ENCODE measurements at regions not wholly inside any gene's neighbourhood (a gene's known extent, or its start where the extent isn't known, plus 50 kb on each side); places are given as distances from the start of the nearest gene placed in this dataset.

DNA sequence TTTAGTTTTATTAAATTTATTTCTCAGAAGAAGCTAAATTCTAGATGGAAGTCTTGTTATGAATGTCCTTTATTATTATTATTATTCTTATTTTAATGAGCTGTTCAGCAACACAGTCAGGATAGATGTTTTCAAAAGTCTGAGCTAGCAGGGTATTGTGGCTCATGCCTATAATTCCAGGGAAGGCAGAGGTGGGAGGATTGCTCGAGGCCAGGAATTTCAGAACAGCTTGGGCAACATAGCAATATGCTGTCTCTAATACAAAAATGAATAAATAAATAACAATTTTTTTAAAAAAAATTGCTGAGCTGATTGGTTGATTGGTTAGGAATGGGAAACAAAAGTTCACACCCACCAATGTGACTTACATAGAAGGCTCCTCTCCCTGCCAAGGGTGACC, 274.1 kb upstream of the CYRIA start:
- no peak for TF ChIP-seq EZH2 (IDR thresholded peaks at IDR 0.05; ENCODE audit: borderline replicate concordance, insufficient read depth, low read depth, low read length, poor library complexity, severe bottlenecking)
- TF ChIP-seq, protein P1, sequence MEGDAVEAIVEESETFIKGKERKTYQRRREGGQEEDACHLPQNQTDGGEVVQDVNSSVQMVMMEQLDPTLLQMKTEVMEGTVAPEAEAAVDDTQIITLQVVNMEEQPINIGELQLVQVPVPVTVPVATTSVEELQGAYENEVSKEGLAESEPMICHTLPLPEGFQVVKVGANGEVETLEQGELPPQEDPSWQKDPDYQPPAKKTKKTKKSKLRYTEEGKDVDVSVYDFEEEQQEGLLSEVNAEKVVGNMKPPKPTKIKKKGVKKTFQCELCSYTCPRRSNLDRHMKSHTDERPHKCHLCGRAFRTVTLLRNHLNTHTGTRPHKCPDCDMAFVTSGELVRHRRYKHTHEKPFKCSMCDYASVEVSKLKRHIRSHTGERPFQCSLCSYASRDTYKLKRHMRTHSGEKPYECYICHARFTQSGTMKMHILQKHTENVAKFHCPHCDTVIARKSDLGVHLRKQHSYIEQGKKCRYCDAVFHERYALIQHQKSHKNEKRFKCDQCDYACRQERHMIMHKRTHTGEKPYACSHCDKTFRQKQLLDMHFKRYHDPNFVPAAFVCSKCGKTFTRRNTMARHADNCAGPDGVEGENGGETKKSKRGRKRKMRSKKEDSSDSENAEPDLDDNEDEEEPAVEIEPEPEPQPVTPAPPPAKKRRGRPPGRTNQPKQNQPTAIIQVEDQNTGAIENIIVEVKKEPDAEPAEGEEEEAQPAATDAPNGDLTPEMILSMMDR (IDR thresholded peaks at IDR 0.05) = no peak
- intact Hi-C loops (cut with micrococcal nuclease) = no loop called here
- POLR2A ChIA-PET = no interaction called here

DNA sequence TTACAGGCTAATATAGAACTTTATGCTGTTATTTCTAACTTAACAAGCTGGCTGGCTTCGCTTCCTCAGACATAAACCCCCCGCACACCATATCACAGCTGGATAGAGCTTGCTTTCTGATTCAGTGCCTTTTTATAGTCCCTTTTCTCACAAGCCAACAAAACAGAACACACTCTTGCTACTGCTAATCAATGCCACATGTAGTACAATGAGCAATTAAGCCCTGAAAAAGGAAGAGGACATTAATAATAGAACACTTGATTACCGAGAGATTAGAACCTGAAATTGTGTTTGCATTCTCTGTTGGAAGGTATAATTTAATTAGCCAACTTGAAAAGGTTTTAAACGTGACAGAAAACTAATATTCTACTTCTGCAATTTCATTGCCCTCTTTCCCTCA, 267.7 kb upstream of the CYRIA start:
- intact Hi-C loops (cut with micrococcal nuclease) = no loop called here
- CTCF ChIA-PET = no interaction called here
- no CpG with 5 or more reads among the region's 4 CpGs for WGBS (ENCODE audit: insufficient coverage)

More for the DNA sequence above, 274.1 kb upstream of the CYRIA start:
- Histone ChIP-seq H3K4me3 (ENCODE audit: control extremely low read depth in 1 of 5, extremely low read depth in 1 of 5, insufficient read depth in 1 of 5, low read depth in 2 of 5, low read length in 4 of 5) (no peak overlapping the region), H3K27ac (ENCODE audit: low read length in 2 of 2) (no peak overlapping the region), H3K9me3 (ENCODE audit: control extremely low read depth in 1 of 3, control insufficient read depth in 2 of 3, insufficient read depth in 1 of 3, low read length in 2 of 3) (no peaks in the 10 kb centered on the region), H3K4me1 (ENCODE audit: control insufficient read depth in 2 of 2, insufficient read depth in 2 of 2, low read length in 2 of 2) (no peaks in the 10 kb centered on the region), H3K27me3 (replicated peaks in 1 of 4; ENCODE audit: control extremely low read depth in 1 of 4, control insufficient read depth in 3 of 4, insufficient read depth in 4 of 4, low read length in 3 of 4) (no peaks in the 10 kb centered on the region), H4K20me1 (ENCODE audit: control insufficient read depth, insufficient read depth, low read length, poor library complexity, severe bottlenecking) (no peaks in the 10 kb centered on the region), H3K9ac (ENCODE audit: low read length) (no peak overlapping the region), H3K4me2 (replicated peaks; ENCODE audit: low read depth, low read length, poor library complexity, severe bottlenecking) (no peak overlapping the region), H3K79me2 (ENCODE audit: control insufficient read depth, insufficient read depth, low read length) (no peaks in the 10 kb centered on the region), H2AFZ (ENCODE audit: insufficient read depth, low read depth, low read length, poor library complexity, severe bottlenecking) (no peak overlapping the region), H3K36me3 (replicated peaks in 1 of 2; ENCODE audit: control extremely low read depth in 1 of 2, control insufficient read depth in 1 of 2, extremely low read depth in 1 of 2, insufficient read depth in 2 of 2, low read length in 1 of 2) (no peaks in the 10 kb centered on the region)
- CTCF ChIA-PET = no interaction called here
- no CpG with 5 or more reads among the region's 1 CpG for WGBS (ENCODE audit: insufficient coverage)
- no peak overlapping the region for H3K4me3 Mint-ChIP-seq
- H3K27ac Mint-ChIP-seq = no peak overlapping the region
- H3K27me3 Mint-ChIP-seq = peaks cover 2% of the 10 kb centered on the region
- no peak for DNase-seq
- ATAC-seq (ENCODE audit: low read depth) = no peak
- peaks cover 3% of the 10 kb centered on the region for H3K4me1 Mint-ChIP-seq
- H3K9me3 Mint-ChIP-seq (ENCODE audit: insufficient read depth) = peaks cover 4% of the 10 kb centered on the region

More for the DNA sequence above, 267.7 kb upstream of the CYRIA start:
- H3K4me1 ChIP-seq (ENCODE audit: control insufficient read depth in 2 of 2, insufficient read depth in 2 of 2, low read length in 2 of 2) = no peaks in the 10 kb centered on the region
- no peak overlapping the region for H3K9ac ChIP-seq (ENCODE audit: low read length)
- TF ChIP-seq, protein P1 (IDR thresholded peaks at IDR 0.05) = no peak
- TF ChIP-seq EZH2 (IDR thresholded peaks at IDR 0.05; ENCODE audit: borderline replicate concordance, insufficient read depth, low read depth, low read length, poor library complexity, severe bottlenecking) = no peak
- no peaks in the 10 kb centered on the region for H3K79me2 ChIP-seq (ENCODE audit: control insufficient read depth, insufficient read depth, low read length)
- H3K27ac Mint-ChIP-seq = no peak overlapping the region
- no peak overlapping the region for H3K4me2 ChIP-seq (replicated peaks; ENCODE audit: low read depth, low read length, poor library complexity, severe bottlenecking)
- H3K36me3 ChIP-seq (replicated peaks in 1 of 2; ENCODE audit: control extremely low read depth in 1 of 2, control insufficient read depth in 1 of 2, extremely low read depth in 1 of 2, insufficient read depth in 2 of 2, low read length in 1 of 2) = no peaks in the 10 kb centered on the region
- no peaks in the 10 kb centered on the region for H3K9me3 Mint-ChIP-seq (ENCODE audit: insufficient read depth)
- no peaks in the 10 kb centered on the region for H4K20me1 ChIP-seq (ENCODE audit: control insufficient read depth, insufficient read depth, low read length, poor library complexity, severe bottlenecking)
- DNase-seq (no peak), ATAC-seq (ENCODE audit: low read depth) (no peak)
- H3K27me3 ChIP-seq (replicated peaks in 1 of 4; ENCODE audit: control extremely low read depth in 1 of 4, control insufficient read depth in 3 of 4, insufficient read depth in 4 of 4, low read length in 3 of 4) = no peaks in the 10 kb centered on the region
- POLR2A ChIA-PET = no interaction called here
- H3K4me3 ChIP-seq (ENCODE audit: control extremely low read depth in 1 of 5, extremely low read depth in 1 of 5, insufficient read depth in 1 of 5, low read depth in 2 of 5, low read length in 4 of 5) = no peak overlapping the region
- H3K27ac ChIP-seq (ENCODE audit: low read length in 2 of 2) = no peak overlapping the region
- H3K4me3 Mint-ChIP-seq = no peak overlapping the region
- peaks cover 6% of the 10 kb centered on the region for H3K27me3 Mint-ChIP-seq
- no peaks in the 10 kb centered on the region for H3K4me1 Mint-ChIP-seq
- no peak overlapping the region for H2AFZ ChIP-seq (ENCODE audit: insufficient read depth, low read depth, low read length, poor library complexity, severe bottlenecking)
- H3K9me3 ChIP-seq (ENCODE audit: control extremely low read depth in 1 of 3, control insufficient read depth in 2 of 3, insufficient read depth in 1 of 3, low read length in 2 of 3) = no peaks in the 10 kb centered on the region
